Amniotic stem cell (primary cell): ENCODE measurements at regions not wholly inside any gene's neighbourhood (a gene's known extent, or its start where the extent isn't known, plus 50 kb on each side); places are given as distances from the start of the nearest gene placed in this dataset.
"Not testable (repeated sequence)": the region's sequence is repeated elsewhere in the genome, so short reads cannot be mapped to it uniquely, and the experiment has no call there.

ENCODE experiments used
- DNase-seq: peaks from one replicate; lab custom pipeline; 2025; lab: John Stamatoyannopoulos, UW

- no peak for DNase-seq
These were observed 257.5 kb upstream of the FAT1 start for GRCh38 chr4:186981161-186981560.

DNA sequence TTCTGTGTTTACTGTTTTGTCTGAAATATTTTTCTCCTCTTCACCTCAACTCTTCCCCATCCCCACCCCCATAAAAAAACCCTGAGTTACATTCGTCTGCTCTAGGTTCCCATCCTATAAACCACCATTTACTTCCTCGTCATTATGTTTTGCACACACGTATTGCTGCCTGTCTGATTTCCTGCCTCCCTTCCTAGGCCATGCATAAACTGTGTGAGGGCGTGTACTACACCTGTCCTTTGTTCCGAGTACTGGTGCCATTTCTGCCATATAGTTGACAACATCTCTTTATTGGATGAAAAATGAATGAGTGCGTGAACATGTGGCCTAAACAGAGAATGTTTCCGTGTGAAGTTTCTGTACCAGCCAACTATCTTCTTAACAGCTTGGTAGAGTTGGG lies 258.5 kb upstream of the FAT1 start:
- no peak for DNase-seq

DNA sequence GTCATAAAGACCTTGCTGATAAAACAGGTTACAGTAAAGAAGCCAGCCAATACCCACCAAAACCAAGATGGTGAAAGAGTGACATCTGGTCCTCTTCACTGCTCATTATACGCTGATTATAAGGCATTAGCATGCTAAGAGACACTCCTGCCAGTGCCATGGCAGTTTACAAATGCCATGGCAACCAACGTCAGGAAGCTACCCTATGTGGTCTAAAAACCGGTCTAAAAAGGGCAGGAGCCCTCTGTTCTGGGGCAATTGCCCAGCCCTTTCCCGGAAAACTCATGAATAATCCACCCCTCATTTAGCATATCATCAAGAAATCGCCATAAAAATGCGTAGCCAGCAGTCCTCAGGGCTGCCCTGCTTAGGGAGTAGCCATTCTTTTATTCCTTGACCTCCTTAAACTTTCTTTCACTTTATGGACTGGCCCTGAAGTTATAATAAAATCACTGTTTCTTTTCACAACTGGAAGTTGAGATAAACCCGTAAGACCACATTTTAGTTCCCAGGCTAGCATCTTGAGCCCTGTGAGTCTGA lies 260.5 kb upstream of the FAT1 start:
- no peak for DNase-seq

DNA sequence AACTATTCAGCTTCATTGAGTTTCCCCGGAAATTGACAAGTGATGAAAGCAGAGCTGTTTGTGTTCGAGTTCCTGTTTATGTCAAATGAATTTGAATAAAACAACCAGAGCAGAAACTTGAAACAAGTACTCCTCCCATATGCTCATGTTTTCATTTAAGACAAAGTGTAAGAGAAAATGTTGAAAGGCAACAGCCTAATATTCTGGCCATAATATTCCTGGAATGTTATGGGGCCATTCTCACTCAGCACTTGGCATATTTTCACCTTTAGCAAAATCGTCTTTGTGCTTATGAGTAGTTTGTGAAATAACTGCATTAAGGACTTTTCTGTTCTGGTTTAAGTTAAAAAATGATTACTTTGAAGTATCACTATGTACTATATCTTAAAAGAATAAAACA lies 276.0 kb upstream of the FAT1 start:
- no peak for DNase-seq

- DNase-seq: no peak
These were observed 276.6 kb upstream of the FAT1 start for GRCh38 chr4:187000281-187000680.

DNA sequence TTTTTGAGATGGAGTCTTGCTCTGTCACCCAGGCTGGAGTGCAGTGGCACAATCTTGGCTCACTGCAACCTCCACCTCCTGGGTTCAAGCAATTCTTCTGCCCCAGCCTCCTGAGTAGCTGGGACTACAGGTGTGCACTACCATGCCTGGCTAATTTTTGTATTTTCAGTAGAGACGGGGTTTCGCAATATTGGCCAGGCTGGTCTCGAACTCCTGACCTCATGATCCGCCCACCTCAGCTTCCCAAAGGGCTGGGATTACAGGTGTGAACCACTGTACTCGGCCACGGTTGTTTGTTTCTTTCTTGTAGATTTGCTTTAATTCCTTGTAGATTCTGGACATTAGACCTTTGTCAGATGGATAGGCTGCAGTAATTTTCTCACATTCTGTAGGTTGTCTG lies 278.5 kb upstream of the FAT1 start:
- DNase-seq: not testable (repeated sequence)

DNA sequence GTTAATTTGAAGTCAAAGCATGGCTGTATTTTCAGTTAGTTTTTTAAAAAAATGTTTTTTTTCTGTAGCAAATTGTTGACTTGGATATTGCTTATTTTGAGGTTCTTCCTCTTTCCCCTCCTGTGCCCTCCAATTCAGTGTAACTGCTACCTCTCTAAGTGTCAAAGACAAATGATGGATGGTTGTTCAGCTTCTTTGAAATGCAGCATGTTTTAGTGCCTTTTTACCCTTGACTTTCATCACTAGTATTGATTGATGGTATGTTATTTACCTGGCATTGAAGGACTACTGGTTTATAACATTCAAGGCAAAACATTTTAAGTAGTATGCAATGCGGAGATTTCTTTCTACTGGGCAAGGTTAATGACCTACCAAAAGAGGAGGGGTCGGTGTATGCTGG lies 281.0 kb upstream of the FAT1 start:
- no peak for DNase-seq

- no peak for DNase-seq
These were observed 282.5 kb upstream of the FAT1 start for GRCh38 chr4:187006189-187006618.

- DNase-seq: peak; percentile 10
These were observed 286.4 kb upstream of the FAT1 start for GRCh38 chr4:187010052-187010451.

GRCh38 chr4:187016101-187016500 lies 292.4 kb upstream of the FAT1 start:
- no peak for DNase-seq

DNA sequence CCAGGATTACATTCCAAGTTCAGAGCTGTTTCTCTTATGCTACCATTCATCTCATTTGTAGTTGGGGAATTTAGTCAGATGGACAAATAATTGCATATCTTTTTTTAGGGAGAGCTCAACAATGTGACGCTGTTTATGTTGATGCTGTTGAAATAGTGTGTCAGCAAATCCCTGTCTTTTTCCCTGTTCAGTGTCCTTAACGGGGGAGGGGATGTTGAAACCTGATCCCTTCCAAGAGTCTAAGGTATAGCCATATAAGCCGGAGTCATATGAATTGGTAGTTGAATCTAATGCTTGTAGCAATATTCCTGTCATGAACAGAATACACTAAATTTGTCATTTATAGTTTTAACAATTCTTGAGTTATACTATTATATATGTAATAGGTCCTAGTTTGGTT lies 293.5 kb upstream of the FAT1 start:
- DNase-seq: no peak

- DNase-seq: no peak
These were observed 296.2 kb upstream of the FAT1 start for GRCh38 chr4:187019896-187020295.

GRCh38 chr4:187020676-187021075 lies 297.0 kb upstream of the FAT1 start:
- no peak for DNase-seq

- DNase-seq: no peak
These were observed 298.0 kb upstream of the FAT1 start for GRCh38 chr4:187021436-187022205.

DNA sequence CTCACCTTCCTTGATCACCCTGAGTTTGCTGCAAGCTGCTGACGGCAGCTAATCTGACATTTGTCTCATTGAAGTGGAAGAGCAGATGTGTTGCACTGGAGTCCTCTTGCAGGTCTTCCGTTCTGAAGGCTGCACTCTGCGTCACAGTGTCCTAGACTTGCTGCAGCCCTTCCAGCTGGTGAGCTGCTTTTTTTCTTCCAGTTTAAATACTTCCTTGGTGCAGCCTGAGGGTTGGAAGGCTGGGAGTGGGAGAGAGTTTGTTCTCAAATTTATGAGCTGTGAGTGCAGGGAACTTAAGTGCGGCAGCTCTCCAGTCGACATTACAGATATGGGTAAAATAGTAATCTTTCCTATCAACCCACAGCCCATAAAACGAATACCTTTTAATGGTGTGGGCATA lies 303.6 kb upstream of the FAT1 start:
- DNase-seq: no peak

GRCh38 chr4:187042251-187042650 lies 318.6 kb upstream of the FAT1 start:
- DNase-seq: no peak

DNA sequence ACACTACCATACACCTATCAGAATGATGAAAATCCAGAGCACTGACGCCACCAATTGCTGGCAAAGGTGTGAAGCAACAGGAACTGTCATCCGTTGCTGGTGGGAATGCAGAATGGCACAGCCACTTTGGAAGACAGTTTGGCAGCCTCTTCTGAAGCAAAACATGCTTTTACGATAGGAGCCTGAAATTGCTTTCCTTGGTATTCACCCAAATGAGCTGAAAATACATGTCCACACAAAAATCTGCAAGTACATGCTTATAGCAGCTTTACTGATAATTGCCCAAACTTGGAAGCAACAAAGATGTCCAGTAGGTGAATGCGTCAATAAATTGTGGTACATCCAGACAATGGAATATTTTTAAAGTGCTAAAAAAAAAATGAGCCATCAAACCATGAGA lies 322.8 kb upstream of the FAT1 start:
- DNase-seq: no peak

DNA sequence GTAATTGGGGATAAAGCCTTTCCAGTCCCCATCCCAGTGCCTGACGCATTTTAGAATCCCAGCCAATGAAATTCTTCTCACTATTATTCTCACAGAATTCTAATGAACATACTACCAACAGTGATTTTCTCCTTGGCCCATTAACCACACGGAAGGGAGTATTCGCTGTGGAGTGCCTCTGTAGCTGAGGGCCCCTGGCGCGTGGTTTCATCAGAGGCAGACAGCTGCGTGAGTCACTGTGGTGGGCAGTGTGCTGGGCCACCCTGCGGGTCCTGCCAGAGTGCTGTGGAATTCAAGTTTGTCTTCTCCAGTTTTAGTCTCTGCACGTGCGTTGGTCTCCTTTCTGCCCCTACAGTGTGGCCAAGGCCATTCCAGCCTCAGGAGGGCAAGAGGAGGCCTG lies 335.4 kb upstream of the FAT1 start:
- no peak for DNase-seq

DNA sequence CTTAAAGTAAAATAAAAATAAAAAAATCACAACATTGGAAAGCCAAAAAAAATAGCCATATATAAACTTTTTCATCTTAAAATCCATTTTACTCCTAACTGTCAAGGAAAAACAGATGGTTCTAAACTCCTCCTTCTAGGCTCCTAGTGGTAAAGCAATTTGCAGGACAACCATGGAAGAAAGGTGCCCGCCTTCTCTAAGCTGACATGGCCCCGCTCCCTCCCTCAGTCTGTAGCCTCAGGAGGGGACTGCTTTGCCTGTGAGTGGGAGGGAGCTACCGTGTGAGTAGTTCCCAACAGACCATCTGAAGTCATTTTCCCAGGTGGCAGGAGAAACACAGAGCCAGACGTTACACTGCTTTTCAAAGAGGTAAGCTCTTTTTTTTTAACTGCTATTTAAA lies 336.2 kb upstream of the FAT1 start:
- no peak for DNase-seq

DNA sequence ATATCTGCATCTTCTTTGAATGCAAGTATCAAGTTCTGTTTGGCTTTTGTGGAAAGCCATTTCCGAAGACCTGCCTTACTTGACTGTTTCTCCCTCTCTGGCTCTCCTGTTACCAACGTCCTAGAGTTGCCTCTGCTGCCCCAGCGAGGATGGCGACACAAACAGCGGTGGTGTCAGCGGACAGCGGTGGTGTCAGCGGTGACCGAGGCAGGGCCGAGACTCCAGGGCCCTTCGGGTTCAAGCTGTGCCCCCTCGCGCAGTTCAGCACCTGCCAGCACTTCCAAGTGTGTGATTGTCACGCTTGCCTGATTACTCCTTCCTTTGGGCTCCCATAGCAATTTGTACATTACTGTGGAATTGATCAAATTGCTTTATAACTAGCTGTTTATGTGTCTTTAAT lies 336.9 kb upstream of the FAT1 start:
- no peak for DNase-seq

DNA sequence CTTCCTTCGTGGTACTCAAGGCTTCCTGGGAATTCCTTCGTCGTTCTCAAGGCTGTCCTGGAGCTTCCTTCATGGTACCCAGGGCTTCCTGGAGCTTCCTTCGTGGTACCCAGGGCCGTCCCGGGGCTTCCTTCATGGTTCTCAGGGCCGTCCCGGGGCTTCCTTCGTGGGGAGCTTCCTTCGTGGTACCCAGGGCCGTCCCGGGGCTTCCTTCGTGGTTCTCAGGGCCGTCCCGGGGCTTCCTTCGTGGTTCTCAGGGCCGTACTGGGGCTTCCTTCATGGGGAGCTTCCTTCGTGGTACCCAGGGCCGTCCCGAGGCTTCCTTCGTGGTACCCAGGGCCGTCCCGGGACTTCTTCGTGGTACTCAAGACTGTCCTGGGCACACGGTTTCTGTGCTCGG lies 339.6 kb upstream of the FAT1 start:
- no peak for DNase-seq

DNA sequence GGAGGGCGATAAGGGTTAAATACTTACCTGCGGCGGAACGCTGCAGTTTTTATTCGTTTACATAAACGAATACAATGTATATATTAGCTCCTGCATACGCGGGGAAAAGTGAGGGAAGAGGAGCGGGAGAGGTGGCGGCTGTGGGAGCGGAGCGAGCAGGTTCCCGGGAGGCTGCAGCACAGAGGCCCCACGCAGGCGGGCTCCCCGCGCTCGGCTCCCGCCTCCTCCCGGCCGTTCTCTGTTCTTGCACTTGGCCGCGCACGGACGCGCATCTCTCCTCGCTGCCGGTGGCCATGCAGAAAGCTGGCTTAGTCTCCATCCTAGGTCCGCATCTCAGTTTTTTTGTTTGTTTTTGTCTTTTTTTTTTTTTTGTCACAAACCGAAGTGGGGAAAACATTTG lies 340.4 kb upstream of the FAT1 start:
- no peak for DNase-seq

- no peak for DNase-seq
These were observed 341.7 kb upstream of the FAT1 start for GRCh38 chr4:187065396-187065795.

DNA sequence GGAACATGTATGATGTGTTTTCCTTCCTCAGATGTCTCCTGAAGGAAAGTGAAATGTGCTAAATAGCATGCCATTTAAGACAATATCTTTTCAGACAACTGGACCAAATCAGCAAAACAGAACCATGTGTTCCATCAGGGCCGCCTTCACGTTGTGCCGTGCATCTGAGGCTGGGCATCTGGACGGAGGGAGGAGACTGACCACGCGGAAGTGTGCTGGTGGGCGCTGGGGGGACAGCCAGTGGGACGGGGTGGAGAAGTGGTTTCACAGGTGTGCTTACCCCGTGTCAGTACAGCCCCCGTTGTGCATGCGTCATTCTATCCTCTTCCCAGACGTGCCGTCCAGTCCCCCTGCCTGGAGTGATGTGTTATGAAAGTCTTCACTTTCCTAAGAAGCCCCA lies 342.1 kb upstream of the FAT1 start:
- no peak for DNase-seq
